ENCODE measurements at regions not wholly inside any gene's neighbourhood (a gene's known extent, or its start where the extent isn't known, plus 50 kb on each side); places are given as distances from the start of the nearest gene placed in this dataset.

DNA sequence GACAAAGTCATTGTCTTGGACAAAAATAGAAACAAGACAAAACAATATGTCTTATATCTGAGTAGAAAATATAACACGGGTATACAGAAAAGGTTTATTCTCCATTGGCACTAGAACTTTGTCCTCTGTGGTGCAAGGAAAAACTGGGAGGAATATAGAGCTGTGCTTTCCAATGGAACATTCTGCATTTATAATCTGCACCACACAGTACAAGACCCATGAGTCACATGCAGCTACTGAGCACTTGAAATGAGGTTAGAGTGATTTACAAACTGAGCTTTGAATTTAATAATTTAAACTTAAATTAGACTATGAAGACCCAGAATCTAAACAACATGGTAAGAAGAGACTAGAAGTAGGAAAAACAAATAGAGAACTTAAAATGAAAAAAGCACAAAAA is 86.1 kb downstream of the RAP2A start:
- TF ChIP-seq NFIC (IDR thresholded peaks at IDR 0.05; ENCODE audit: borderline replicate concordance) (no peak), USF1 (IDR thresholded peaks at IDR 0.05; ENCODE audit: borderline replicate concordance, low read depth) (no peak), TAF1 (IDR thresholded peaks at IDR 0.05; ENCODE audit: borderline replicate concordance, low read depth, low read length) (no peak), EZH2phosphoT487 (IDR thresholded peaks at IDR 0.05; ENCODE audit: borderline replicate concordance, low read depth) (no peak), CHD2 (IDR thresholded peaks at IDR 0.05; ENCODE audit: low read length, partially characterized antibody) (no peak), GABPA (IDR thresholded peaks at IDR 0.05; ENCODE audit: low read depth) (no peak), MEF2A (IDR thresholded peaks at IDR 0.05; ENCODE audit: borderline replicate concordance, low read depth) (no peak), TEAD4 (IDR thresholded peaks at IDR 0.05; ENCODE audit: borderline replicate concordance, insufficient read depth) (no peak), TCF12 (IDR thresholded peaks at IDR 0.05) (no peak), GATA2 (CRISPR knock-in tag; IDR thresholded peaks at IDR 0.05) (no peak)
- TF ChIP-seq, protein P1, sequence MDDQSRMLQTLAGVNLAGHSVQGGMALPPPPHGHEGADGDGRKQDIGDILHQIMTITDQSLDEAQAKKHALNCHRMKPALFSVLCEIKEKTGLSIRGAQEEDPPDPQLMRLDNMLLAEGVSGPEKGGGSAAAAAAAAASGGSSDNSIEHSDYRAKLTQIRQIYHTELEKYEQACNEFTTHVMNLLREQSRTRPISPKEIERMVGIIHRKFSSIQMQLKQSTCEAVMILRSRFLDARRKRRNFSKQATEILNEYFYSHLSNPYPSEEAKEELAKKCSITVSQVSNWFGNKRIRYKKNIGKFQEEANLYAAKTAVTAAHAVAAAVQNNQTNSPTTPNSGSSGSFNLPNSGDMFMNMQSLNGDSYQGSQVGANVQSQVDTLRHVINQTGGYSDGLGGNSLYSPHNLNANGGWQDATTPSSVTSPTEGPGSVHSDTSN (IDR thresholded peaks at IDR 0.05): no peak
- POLR2A ChIA-PET: no interaction called here
- Histone ChIP-seq H3F3A (replicated peaks; ENCODE audit: insufficient read depth) (no peaks in the 10 kb centered on the region), H3K4me1 (ENCODE audit: control insufficient read depth in 1 of 2, insufficient read depth in 2 of 2, low read depth in 1 of 2, low read length in 1 of 2) (no peaks in the 10 kb centered on the region), H3K4me2 (no peak overlapping the region), H3K27ac (ENCODE audit: low read depth in 2 of 2, low read length in 1 of 2) (no peak overlapping the region), H3K36me3 (replicated peaks in 1 of 2; ENCODE audit: control insufficient read depth in 1 of 2, insufficient read depth in 2 of 2, low read length in 1 of 2) (no peaks in the 10 kb centered on the region), H3K27me3 (ENCODE audit: insufficient read depth) (no peaks in the 10 kb centered on the region), H3K9me3 (no peaks in the 10 kb centered on the region), H2AFZ (ENCODE audit: low read depth) (no peak overlapping the region), H3K4me3 (ENCODE audit: low read depth in 2 of 2, low read length in 1 of 2) (no peak overlapping the region), H4K20me1 (ENCODE audit: insufficient read depth) (no peaks in the 10 kb centered on the region), H3K79me2 (ENCODE audit: insufficient read depth) (no peaks in the 10 kb centered on the region), H3K9ac (no peak overlapping the region), H3K9me2 (no peaks in the 10 kb centered on the region)
- CTCF ChIA-PET: interaction anchor here (1.2 kb wide), 1 partner anchor 272 kb away, joined by 3 read pairs; no protein-coding TSS in a partner anchor
- WGBS (ENCODE audit: low lambda C conversion rate): 26% methylated on average over 1 of the region's 1 CpG
- no peak for DNase-seq

DNA sequence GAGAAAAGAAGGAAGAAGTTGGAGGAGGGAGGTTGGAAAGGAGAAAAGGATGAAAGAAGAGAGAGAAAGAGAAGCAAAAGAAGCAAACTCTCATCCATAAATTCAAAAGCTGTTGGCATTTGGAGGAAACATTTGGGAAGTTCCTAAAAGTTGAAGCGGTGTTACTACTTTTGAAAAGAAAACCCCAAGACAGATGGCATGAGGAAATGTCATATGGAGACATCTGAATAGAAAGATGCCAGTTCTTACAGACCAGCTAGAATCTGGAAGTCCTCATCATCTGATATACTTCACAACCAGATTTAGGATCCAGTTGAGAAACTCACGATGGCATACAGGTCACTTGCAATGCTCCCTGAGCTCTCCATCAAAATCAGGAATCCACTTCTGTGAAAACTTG is 86.9 kb downstream of the RAP2A start:
- Histone ChIP-seq H3K9me2 (no peaks in the 10 kb centered on the region), H3K27me3 (ENCODE audit: insufficient read depth) (no peaks in the 10 kb centered on the region), H3K36me3 (replicated peaks in 1 of 2; ENCODE audit: control insufficient read depth in 1 of 2, insufficient read depth in 2 of 2, low read length in 1 of 2) (no peaks in the 10 kb centered on the region), H3K4me2 (no peak overlapping the region), H2AFZ (ENCODE audit: low read depth) (no peak overlapping the region), H3K9me3 (no peaks in the 10 kb centered on the region), H3K79me2 (ENCODE audit: insufficient read depth) (no peaks in the 10 kb centered on the region), H3K27ac (ENCODE audit: low read depth in 2 of 2, low read length in 1 of 2) (no peak overlapping the region), H3F3A (replicated peaks; ENCODE audit: insufficient read depth) (no peaks in the 10 kb centered on the region), H4K20me1 (ENCODE audit: insufficient read depth) (no peaks in the 10 kb centered on the region), H3K4me3 (ENCODE audit: low read depth in 2 of 2, low read length in 1 of 2) (no peak overlapping the region), H3K4me1 (ENCODE audit: control insufficient read depth in 1 of 2, insufficient read depth in 2 of 2, low read depth in 1 of 2, low read length in 1 of 2) (no peaks in the 10 kb centered on the region), H3K9ac (no peak overlapping the region)
- ChIA-PET POLR2A (interaction anchor here (1.1 kb wide), 1 partner anchor 14 kb away, joined by 3 read pairs; no protein-coding TSS in a partner anchor), CTCF (no interaction called here)
- 35% methylated on average over 2 of the region's 2 CpGs for WGBS (ENCODE audit: low lambda C conversion rate)
- TF ChIP-seq, protein P2, sequence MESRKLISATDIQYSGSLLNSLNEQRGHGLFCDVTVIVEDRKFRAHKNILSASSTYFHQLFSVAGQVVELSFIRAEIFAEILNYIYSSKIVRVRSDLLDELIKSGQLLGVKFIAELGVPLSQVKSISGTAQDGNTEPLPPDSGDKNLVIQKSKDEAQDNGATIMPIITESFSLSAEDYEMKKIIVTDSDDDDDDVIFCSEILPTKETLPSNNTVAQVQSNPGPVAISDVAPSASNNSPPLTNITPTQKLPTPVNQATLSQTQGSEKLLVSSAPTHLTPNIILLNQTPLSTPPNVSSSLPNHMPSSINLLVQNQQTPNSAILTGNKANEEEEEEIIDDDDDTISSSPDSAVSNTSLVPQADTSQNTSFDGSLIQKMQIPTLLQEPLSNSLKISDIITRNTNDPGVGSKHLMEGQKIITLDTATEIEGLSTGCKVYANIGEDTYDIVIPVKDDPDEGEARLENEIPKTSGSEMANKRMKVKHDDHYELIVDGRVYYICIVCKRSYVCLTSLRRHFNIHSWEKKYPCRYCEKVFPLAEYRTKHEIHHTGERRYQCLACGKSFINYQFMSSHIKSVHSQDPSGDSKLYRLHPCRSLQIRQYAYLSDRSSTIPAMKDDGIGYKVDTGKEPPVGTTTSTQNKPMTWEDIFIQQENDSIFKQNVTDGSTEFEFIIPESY (IDR thresholded peaks at IDR 0.05; ENCODE audit: borderline replicate concordance, low read depth): no peak
- TF ChIP-seq FOXM1 (IDR thresholded peaks at IDR 0.05; ENCODE audit: low read depth) (no peak), RCOR1 (IDR thresholded peaks at IDR 0.05; ENCODE audit: low read length) (no peak), FOXJ3 (CRISPR knock-in tag; IDR thresholded peaks at IDR 0.05) (no peak), NFIC (IDR thresholded peaks at IDR 0.05; ENCODE audit: borderline replicate concordance) (no peak), USF1 (IDR thresholded peaks at IDR 0.05; ENCODE audit: borderline replicate concordance, low read depth) (no peak), EP300 (IDR thresholded peaks at IDR 0.05; ENCODE audit: borderline replicate concordance in 1 of 2, low read depth in 1 of 2, low read length in 1 of 2) (no peak), ELF1 (IDR thresholded peaks at IDR 0.05) (no peak), MEF2A (IDR thresholded peaks at IDR 0.05; ENCODE audit: borderline replicate concordance, low read depth) (no peak), TAF1 (IDR thresholded peaks at IDR 0.05; ENCODE audit: borderline replicate concordance, low read depth, low read length) (no peak)
- TF ChIP-seq, protein P3, sequence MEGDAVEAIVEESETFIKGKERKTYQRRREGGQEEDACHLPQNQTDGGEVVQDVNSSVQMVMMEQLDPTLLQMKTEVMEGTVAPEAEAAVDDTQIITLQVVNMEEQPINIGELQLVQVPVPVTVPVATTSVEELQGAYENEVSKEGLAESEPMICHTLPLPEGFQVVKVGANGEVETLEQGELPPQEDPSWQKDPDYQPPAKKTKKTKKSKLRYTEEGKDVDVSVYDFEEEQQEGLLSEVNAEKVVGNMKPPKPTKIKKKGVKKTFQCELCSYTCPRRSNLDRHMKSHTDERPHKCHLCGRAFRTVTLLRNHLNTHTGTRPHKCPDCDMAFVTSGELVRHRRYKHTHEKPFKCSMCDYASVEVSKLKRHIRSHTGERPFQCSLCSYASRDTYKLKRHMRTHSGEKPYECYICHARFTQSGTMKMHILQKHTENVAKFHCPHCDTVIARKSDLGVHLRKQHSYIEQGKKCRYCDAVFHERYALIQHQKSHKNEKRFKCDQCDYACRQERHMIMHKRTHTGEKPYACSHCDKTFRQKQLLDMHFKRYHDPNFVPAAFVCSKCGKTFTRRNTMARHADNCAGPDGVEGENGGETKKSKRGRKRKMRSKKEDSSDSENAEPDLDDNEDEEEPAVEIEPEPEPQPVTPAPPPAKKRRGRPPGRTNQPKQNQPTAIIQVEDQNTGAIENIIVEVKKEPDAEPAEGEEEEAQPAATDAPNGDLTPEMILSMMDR (IDR thresholded peaks at IDR 0.05): no peak
- TF ChIP-seq, protein P1 (IDR thresholded peaks at IDR 0.05): no peak
- no peak for DNase-seq
